Tongue (tissue), 1 donor: ENCODE measurements at regions not wholly inside any gene's neighbourhood (a gene's known extent, or its start where the extent isn't known, plus 50 kb on each side); places are given as distances from the start of the nearest gene placed in this dataset.
A peak's percentile ranks its signal among the peaks of the same experiment; 100 is the strongest.
"Not testable (repeated sequence)": the region's sequence is repeated elsewhere in the genome, so short reads cannot be mapped to it uniquely, and the experiment has no call there.

Source experiments
- DNase-seq: peaks from one replicate; pipeline ENCODE4 v3.0.0-alpha.2; 2015

DNA sequence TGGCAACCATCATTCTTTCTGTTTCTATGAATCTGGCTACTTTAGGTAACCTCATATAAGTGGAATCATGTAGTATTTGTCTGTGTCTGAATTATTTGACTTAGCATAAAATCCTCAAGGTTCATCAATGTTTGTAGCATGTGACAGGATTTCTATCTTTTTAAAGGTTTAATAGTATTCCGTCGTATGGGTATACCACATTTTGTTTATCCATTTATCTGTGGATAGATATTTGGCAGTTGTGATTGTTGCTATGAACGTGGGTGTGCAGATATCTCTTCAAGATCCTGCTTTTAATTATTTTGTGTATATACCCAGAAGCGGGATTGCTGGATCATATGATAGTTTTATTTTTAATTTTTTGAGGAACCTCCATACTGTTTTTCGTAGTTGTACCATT is 421.7 kb downstream of the PCNX1 start:
- no peak for DNase-seq

DNA sequence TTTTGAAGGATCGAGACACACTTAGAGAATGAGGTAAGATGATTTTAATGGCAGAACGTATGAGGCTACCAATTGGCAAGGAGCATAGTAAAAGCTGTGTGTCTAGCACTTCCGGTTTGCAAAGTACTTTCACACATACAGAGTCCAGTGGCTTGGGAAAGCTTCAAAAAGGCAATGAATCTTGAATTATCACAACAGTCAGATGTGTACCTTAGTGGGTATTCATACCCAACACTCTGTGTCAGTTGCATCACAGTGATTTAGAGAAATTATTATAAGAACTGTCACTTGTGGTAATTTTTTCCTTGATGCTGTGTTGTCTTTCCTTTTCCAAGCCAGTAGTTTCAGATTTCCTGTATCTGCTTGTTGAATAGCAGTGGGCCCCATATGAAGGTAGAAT is 424.1 kb downstream of the PCNX1 start:
- DNase-seq: no peak

GRCh38 chr14:71332476-71332875 is 425.2 kb downstream of the PCNX1 start:
- no peak for DNase-seq

- no peak for DNase-seq
Measured at GRCh38 chr14:71333705-71334104, 426.4 kb downstream of the PCNX1 start.

DNA sequence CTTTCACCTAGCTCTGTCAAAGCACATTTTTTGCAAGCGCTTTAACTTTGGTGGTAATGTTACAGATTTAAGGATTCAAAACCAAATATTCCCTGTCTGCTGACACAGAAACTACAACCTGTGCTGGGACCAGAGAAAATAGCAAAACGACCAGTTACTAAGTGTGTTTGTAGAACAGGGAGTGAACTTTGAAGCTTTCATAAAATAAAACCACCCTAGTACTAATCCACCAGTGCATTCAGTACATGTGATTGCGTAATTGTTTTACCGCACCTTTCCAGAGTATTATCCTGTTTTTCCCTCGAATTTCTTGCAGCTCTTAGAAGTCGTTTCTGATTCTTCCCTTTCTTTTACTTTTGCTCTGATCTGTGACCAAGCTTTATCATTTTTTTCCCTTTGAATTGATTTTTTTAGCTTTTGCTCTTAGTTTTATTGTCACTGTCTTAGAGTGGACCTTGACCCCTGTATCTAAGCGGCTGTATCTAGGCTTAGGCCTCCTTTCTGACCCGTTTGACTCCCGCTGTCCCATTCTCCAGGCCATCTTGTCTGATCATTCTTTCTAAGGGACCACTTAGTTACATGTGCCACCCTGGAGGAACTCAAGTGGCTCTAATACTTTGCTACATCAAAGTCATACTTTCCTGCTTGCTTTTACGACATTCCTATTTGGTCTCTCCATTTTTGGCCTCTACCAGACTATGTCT is 429.4 kb downstream of the PCNX1 start:
- DNase-seq: no peak

- DNase-seq: no peak
Measured at GRCh38 chr14:71338153-71338552, 430.9 kb downstream of the PCNX1 start.

DNA sequence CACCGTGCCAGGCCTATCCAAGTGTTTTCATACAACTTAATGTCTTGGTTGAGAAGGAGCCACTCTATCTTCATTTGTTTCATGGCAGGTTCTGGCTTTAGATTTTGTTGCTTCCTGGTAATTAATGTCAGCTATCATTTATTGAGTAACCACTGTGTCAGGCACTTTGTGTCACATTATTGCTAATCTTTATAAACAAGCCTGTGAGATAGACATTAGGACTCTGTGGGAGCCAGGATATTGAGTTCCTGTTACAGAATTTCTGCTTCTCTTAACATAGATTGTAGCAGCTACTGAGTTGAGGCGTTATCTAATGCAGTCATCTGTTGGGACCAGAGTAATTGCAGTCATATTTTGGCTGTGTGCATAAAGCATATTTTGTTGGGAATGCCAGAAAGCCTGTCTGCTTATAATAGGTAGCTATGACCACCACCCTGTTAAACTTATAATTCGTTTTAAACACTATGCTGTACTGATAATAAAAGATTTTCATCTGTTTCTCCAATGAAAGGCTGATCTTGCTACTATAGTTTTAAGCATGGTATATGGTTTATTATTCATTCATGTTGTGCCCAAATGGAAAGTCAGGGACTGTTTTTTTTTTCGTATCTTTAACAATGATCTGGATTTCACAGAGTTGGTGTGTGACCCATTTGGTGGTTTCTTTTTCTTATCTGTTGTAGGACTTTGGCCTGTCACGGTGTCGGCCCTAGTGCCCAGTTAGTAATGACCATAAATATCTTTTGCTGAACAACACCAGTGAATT is 432.6 kb downstream of the PCNX1 start:
- no peak for DNase-seq

DNA sequence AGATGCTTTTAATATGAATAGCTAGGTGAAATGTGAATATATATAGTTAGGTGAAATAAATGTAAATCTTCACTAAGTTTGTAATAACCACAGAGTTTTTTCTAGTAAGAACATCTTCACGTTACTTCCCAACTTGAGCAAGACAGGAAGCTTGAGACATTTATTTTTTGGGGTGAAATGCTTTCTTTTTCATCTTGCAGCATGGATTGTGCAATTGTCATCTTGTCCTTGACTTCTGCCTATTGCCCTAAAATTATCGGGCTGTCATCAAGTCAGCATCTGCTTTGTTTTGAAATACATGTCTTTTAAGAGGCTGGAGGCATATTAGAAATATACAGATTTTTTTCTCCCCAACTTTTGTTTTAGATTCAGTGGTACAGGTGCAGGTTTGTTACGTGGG is 433.9 kb downstream of the PCNX1 start:
- no peak for DNase-seq

DNA sequence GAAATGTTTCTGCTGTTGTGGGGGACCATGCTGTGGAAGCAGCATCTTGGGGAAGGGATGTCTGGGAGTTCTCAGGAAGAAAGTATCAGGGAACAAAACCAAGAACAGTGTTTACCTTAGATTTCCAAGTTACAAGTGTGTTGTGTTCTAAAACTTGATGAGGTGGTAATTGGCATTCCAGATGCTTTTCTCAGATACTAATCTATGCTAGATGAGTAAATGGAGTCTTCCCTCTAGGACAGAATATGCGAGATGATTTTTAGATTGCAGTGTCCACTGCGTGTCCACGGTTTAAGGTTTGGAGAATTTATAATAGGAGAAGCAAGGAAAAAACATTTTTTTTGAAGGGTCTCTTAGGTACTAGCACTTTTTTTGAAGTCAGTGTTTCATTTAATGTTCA is 436.5 kb downstream of the PCNX1 start:
- peak; percentile 16 for DNase-seq

GRCh38 chr14:71344506-71344905 is 437.2 kb downstream of the PCNX1 start:
- DNase-seq: no peak

DNA sequence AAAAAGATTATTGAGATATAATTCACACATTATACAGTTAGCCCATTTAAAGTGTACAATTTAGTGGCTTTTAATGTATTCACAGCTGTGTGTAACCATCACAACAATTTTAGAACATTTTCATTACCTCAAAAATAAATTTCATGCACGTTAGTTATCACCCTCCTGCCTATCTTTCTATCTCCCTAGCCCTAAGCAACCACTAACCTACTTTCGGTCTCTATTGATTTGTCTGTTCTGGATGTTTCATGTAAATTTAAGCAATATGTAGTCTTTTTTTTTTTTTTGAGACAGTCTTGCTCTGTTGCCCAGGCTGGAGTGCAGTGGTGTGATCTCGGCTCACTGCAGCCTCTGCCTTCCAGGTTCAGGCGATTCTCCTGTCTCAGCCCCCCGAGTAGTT is 439.4 kb downstream of the PCNX1 start:
- no peak for DNase-seq

DNA sequence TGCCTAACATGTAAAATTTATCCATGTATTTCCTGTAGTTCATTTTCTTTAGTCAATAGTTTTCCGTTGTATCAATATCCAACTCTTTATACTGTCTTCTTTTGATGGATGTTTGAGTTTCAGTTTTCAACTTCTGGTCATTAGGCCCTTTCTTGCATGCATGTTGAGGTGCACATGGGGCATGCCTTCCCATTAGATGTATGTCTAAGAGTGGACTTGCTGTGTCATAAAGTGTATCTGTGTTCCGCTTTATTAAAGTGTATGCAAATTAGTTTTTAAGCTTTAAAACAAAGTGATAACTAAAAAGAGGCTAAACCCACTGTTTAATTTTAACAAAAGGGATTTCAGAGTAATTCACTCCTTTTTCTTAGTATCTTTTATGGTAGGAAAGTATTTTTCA is 441.1 kb downstream of the PCNX1 start:
- DNase-seq: no peak

DNA sequence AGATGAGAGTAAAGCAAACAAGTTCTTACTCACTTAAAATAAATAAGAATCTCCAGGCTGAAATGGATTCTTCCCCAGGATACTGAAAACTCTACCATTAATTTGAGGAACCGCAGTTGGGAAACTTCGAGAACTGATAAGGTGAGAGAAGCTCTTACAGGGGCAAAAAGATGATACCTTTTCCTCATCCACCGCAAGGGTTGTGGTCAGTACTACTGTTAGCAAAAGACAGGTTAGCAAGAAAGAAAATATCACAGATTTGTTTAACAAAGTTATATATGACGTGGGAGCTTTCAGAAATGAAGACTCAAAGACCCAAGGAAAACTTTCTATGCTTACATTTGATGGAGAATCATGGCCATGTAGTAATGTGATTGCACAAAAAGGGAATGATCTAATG is 441.6 kb downstream of the PCNX1 start:
- no peak for DNase-seq

DNA sequence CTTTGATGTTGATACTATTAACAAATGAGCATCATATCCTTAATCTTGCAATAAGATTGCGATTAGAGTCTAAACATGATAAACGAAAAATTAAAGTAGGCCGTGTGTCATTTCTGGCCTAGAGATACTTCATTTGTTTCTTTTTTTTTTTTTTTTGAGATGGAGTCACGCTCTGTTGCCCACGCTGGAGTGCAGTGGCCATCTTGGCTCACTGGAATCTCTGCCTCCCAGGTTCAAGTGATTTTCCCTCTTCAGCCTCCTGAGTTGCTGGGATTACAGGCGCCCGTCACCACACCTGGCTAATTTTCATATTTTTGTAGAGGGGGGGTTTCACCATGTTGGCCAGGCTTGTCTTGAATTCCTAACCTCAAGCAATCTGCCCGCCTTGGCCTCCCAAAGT is 446.9 kb downstream of the PCNX1 start:
- DNase-seq: no peak

DNA sequence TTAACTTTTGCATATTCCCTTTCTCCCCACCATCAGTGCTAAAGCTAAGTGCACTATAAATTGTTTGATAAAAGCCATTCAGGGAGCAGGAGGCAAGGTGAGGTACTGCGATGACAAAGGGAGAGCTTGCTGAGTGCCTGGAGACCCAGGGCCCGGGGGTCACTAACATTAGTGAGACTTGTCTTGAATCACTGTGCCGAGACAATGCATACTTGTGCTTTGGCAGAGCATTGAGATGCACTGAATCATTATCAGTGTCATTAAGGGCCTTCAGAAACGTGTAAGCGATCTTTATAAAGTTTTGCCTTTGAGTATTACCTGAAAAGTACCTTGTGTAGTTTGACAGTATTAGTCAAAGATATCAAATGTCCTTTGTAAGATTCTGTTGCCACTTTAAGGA is 447.5 kb downstream of the PCNX1 start:
- no peak for DNase-seq

GRCh38 chr14:71355324-71356201 is 448.3 kb downstream of the PCNX1 start:
- DNase-seq: peak; percentile 49

DNA sequence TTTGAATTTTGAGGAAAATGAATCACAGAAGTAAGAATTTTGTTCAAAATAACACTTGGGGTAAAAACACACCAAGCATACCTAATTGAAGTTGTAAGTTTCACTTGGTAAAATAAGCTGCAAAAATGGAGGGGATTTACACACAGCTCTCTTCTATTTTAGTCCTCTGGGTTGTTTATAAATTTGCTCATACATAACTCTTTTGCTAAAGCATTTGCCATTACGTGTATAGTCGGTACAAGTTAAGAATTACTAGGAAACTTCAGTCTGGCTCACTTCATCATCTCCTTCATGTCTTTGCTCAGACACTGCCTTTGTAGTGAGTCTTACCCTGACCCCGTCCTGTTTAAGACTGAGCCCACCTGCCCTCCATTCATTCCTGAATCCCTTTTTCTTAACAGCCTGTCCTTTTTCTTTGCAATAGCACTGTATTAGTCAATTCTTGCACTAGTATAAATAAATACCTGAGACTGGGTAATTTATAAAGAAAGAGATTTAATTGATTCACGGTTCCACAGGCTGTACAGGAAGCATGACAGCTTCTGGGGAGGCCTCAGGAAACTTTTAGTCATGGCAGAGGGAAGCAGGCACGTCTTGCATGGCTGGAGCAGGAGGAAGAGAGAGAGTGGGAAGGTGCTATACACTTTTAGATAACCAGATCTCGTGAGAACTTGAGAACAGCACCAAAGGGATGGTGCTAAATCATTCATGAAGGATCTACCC is 451.1 kb downstream of the PCNX1 start:
- no peak for DNase-seq

DNA sequence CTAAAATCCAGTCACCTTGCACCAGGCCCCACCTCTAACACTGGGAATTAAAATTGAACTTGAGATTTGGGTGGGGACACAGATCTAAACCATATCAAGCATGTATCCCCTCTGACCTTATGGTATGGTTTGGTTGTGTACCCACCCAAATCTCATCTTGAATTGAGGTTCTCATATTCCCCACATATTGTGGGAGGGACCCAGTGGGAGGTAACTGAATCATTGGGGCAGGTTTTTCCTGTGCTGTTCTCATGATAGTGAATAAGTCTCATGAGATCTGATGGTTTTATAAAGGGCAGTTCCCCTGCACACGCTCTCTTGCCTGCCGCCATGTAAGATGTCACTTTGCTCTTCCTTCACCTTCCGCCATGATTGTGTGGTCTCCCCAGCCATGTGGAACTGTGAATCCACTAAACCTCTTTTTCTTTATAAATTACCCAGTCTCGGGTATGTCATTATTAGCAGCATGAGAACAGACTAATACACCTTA is 451.7 kb downstream of the PCNX1 start:
- DNase-seq: not testable (repeated sequence)

DNA sequence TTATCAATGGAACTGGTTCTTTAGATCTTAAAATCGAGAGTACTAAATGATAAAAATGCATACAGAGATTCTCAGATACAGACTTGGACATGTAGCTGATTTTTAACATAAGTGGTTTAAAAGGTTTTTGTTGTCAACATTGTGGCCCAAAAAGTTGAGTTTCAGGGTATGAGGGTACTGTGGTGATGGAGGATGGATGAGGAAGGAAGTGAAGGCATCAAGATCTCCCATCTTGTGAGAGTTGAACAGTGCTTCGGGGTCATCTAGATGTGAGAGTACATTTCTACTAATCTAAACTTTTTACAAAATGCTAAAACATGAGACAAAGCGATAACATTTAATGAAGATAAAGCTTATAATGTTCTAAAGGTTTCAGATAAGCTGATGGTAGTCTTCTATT is 452.6 kb downstream of the PCNX1 start:
- no peak for DNase-seq

- DNase-seq: no peak
Measured at GRCh38 chr14:71361336-71361735, 454.1 kb downstream of the PCNX1 start.

- no peak for DNase-seq
Measured at GRCh38 chr14:71361874-71362273, 454.6 kb downstream of the PCNX1 start.

GRCh38 chr14:71362282-71362681 is 455.0 kb downstream of the PCNX1 start:
- no peak for DNase-seq
